ENCODE measurements at regions not wholly inside any gene's neighbourhood (a gene's known extent, or its start where the extent isn't known, plus 50 kb on each side); places are given as distances from the start of the nearest gene placed in this dataset.

- H3K4me1 Mint-ChIP-seq (ENCODE audit: low read depth): peaks cover 26% of the 10 kb centered on the region
- no peak overlapping the region for H3K4me3 Mint-ChIP-seq
- H3K27me3 Mint-ChIP-seq: no peaks in the 10 kb centered on the region
- no peaks in the 10 kb centered on the region for H3K36me3 Mint-ChIP-seq (ENCODE audit: low read depth)
- no peak overlapping the region for H3K27ac Mint-ChIP-seq
- H3K9me3 Mint-ChIP-seq: peaks cover 3% of the 10 kb centered on the region
These were observed 357.6 kb upstream of the ARID1B start for GRCh38 chr6:156419594-156419993.

DNA sequence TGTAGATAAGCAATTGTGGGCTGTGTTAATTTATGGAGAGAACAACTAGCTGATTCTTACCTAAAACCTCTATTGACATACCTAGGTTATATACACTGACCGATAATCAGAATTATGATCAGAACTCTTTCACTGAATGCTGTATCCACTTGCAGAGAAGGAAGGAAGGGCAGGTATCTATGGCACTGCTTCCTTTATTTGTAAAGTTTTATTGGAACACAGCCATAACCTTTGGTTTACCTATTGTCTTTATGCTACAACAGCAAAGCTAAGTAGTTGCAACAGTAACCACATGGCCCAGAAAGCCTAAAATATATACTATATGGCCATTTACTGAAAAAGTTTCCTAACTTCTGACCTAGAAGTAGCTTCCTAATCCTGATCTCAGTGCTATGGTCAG is 358.9 kb upstream of the ARID1B start:
- H3K27ac Mint-ChIP-seq: no peak overlapping the region
- H3K36me3 Mint-ChIP-seq (ENCODE audit: low read depth): no peaks in the 10 kb centered on the region
- H3K4me1 Mint-ChIP-seq (ENCODE audit: low read depth): peaks cover 13% of the 10 kb centered on the region
- H3K27me3 Mint-ChIP-seq: no peaks in the 10 kb centered on the region
- H3K4me3 Mint-ChIP-seq: no peak overlapping the region
- H3K9me3 Mint-ChIP-seq: peaks cover 3% of the 10 kb centered on the region

DNA sequence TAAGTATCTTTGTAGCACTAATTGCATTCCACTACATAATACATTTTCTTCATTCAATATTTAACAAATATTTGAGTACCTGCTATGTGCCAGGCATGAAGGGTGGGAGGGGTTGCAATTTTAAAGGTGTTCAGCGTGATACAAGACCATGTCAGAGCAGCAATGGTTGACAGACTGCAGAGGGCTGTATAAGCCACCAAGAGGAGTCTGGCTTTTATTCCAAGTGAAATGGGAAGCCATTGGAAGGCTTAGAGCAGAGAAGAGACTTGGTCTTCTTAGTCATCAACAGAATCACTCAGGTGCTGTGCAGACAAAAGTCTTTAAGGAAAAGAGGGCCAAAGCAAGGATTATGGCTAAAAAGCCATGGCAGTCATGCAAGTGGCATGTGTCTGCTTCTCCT is 360.8 kb upstream of the ARID1B start:
- Mint-ChIP-seq H3K4me1 (ENCODE audit: low read depth) (no peaks in the 10 kb centered on the region), H3K27ac (no peak overlapping the region), H3K36me3 (ENCODE audit: low read depth) (no peaks in the 10 kb centered on the region), H3K4me3 (no peak overlapping the region), H3K9me3 (no peaks in the 10 kb centered on the region), H3K27me3 (no peaks in the 10 kb centered on the region)

GRCh38 chr6:156413154-156413553 is 364.0 kb upstream of the ARID1B start:
- Mint-ChIP-seq H3K36me3 (ENCODE audit: low read depth) (no peaks in the 10 kb centered on the region), H3K9me3 (no peaks in the 10 kb centered on the region), H3K4me3 (no peak overlapping the region), H3K4me1 (ENCODE audit: low read depth) (no peaks in the 10 kb centered on the region), H3K27me3 (no peaks in the 10 kb centered on the region), H3K27ac (no peak overlapping the region)

DNA sequence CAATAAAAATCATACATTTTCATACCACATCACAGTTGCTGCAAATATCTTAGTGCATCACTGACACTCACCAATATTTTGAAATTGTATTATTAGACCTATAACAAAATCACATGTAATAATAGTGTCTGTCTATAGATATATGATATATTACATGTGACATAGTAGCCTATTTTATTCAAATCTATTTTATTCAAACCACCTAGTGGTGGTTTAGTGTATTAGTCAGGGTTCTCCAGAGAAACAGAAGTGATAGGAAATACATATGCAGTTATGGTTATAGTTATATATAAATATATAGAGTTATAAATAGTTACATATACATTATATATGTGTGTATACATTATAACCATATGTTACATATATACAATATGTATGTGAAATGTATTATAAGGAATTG is 366.5 kb upstream of the ARID1B start:
- no peaks in the 10 kb centered on the region for H3K9me3 Mint-ChIP-seq
- no peaks in the 10 kb centered on the region for H3K4me1 Mint-ChIP-seq (ENCODE audit: low read depth)
- no peaks in the 10 kb centered on the region for H3K27me3 Mint-ChIP-seq
- no peak overlapping the region for H3K27ac Mint-ChIP-seq
- no peaks in the 10 kb centered on the region for H3K36me3 Mint-ChIP-seq (ENCODE audit: low read depth)
- no peak overlapping the region for H3K4me3 Mint-ChIP-seq

GRCh38 chr6:156408655-156409054 is 368.5 kb upstream of the ARID1B start:
- Mint-ChIP-seq H3K9me3 (no peaks in the 10 kb centered on the region), H3K4me1 (ENCODE audit: low read depth) (no peaks in the 10 kb centered on the region), H3K27me3 (no peaks in the 10 kb centered on the region), H3K27ac (no peak overlapping the region), H3K36me3 (ENCODE audit: low read depth) (no peaks in the 10 kb centered on the region), H3K4me3 (no peak overlapping the region)

DNA sequence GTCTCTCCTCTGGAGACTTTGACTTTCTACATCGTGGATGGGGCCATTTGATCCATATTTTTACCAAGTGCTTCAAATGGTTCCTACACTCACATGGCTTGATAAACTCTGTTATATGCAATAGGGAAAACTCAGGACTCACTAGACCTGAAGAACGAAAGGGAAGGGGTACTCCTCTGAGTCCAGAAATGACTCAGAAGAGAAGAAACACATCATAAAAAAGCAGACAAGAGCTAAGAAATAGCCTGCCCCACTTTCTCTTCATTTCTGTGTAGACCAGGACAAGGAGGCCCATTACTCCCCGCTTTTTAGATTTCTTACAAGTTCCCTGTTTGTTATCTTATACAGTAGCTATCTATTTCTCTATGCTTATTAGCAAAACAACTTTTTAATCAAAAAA is 369.8 kb upstream of the ARID1B start:
- H3K4me1 Mint-ChIP-seq (ENCODE audit: low read depth): no peaks in the 10 kb centered on the region
- H3K9me3 Mint-ChIP-seq: no peaks in the 10 kb centered on the region
- H3K4me3 Mint-ChIP-seq: no peak overlapping the region
- no peaks in the 10 kb centered on the region for H3K27me3 Mint-ChIP-seq
- no peak overlapping the region for H3K27ac Mint-ChIP-seq
- no peaks in the 10 kb centered on the region for H3K36me3 Mint-ChIP-seq (ENCODE audit: low read depth)

GRCh38 chr6:156406688-156407087 is 370.5 kb upstream of the ARID1B start:
- H3K27me3 Mint-ChIP-seq: no peaks in the 10 kb centered on the region
- H3K36me3 Mint-ChIP-seq (ENCODE audit: low read depth): no peaks in the 10 kb centered on the region
- H3K4me3 Mint-ChIP-seq: no peak overlapping the region
- no peaks in the 10 kb centered on the region for H3K4me1 Mint-ChIP-seq (ENCODE audit: low read depth)
- no peak overlapping the region for H3K27ac Mint-ChIP-seq
- no peaks in the 10 kb centered on the region for H3K9me3 Mint-ChIP-seq

DNA sequence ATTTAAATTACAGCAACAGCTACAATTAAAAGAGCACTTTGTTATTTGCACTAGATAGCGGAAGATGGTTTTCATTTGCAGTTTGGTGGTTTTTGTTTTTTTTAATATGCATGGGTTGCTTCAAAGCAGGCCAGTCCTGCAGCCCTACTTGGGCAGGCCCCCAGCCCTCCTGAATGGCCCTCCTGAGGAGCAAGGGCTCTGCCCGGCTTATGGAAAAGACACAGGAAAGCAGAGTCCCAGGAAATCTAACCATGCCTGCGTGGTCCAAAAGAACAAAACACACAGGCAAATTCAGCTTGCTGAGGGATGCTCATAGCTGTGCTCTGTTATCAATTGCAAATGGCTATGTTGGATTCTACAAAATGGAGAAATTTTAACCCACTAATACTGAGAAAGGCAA is 371.1 kb upstream of the ARID1B start:
- Mint-ChIP-seq H3K27me3 (no peaks in the 10 kb centered on the region), H3K4me3 (no peak overlapping the region), H3K4me1 (ENCODE audit: low read depth) (no peaks in the 10 kb centered on the region), H3K9me3 (no peaks in the 10 kb centered on the region), H3K36me3 (ENCODE audit: low read depth) (no peaks in the 10 kb centered on the region), H3K27ac (no peak overlapping the region)

DNA sequence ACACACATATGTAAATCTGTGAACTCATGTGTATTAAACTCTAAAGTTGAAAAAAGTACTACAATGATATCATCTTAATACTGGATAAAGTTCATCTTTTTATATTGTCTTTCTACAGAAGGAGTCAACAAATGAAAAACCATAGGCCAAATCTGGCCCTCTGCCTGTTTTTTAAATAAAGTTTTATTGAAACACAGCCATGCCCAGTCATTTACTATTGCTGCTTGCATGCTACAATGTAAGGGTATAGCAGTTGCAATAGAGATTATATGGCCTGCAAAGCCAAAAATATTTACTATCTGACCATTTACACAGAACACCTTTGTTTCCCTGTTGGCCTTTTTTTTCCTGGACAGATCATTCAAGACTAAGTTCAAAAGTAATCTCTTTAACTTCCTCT is 374.6 kb upstream of the ARID1B start:
- Mint-ChIP-seq H3K9me3 (no peaks in the 10 kb centered on the region), H3K27ac (no peak overlapping the region), H3K4me1 (ENCODE audit: low read depth) (peaks cover 10% of the 10 kb centered on the region), H3K4me3 (no peak overlapping the region), H3K36me3 (ENCODE audit: low read depth) (no peaks in the 10 kb centered on the region), H3K27me3 (peaks cover 6% of the 10 kb centered on the region)

DNA sequence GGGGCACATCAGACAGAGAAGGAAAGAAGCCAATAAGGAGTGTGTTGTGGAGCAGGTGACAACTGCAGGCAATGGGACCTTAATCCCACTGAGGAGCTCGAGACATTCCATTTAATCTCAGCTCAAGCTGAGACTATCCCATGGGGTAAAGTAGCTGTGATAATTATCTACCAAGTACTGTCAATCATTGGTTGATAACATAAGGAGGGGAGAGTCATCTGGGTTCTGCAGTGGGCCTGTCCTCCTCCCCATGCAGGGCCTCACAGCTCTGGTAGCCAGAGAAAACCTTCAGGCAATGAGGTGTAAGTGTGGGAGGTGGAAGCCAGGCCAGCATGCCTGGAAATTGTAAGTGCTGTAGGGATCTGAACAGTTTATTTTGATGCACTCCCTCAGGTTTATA is 375.0 kb upstream of the ARID1B start:
- no peak overlapping the region for H3K27ac Mint-ChIP-seq
- no peak overlapping the region for H3K4me3 Mint-ChIP-seq
- H3K9me3 Mint-ChIP-seq: no peaks in the 10 kb centered on the region

DNA sequence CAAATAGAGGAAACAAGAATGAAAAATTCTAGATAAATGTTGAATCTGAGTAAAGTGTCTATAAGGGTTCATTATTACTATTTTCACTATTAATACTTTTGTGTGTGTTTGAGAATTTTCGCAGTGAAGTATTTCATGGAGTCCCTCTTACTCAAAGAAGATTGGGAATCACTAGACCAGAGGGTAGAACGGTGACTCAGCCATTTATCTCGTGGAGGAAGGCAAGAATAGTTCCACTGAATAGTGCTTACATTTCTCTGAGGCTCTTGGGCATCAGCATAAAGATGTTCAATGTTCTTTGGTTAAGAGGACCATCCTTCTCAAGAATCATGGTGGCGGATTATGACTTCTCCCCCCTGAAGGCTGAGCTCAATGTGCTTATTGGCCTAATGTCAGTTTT is 376.7 kb upstream of the ARID1B start:
- Mint-ChIP-seq H3K36me3 (ENCODE audit: low read depth) (no peaks in the 10 kb centered on the region), H3K9me3 (no peaks in the 10 kb centered on the region), H3K4me3 (no peak overlapping the region), H3K4me1 (ENCODE audit: low read depth) (peaks cover 29% of the 10 kb centered on the region), H3K27me3 (peaks cover 6% of the 10 kb centered on the region), H3K27ac (no peak overlapping the region)

More for the DNA sequence above, 375.0 kb upstream of the ARID1B start:
- H3K36me3 Mint-ChIP-seq (ENCODE audit: low read depth): no peaks in the 10 kb centered on the region
- peaks cover 14% of the 10 kb centered on the region for H3K4me1 Mint-ChIP-seq (ENCODE audit: low read depth)
- peaks cover 6% of the 10 kb centered on the region for H3K27me3 Mint-ChIP-seq

GRCh38 chr6:156398966-156399365 is 378.2 kb upstream of the ARID1B start:
- Mint-ChIP-seq H3K36me3 (ENCODE audit: low read depth) (no peaks in the 10 kb centered on the region), H3K27ac (no peak overlapping the region)

DNA sequence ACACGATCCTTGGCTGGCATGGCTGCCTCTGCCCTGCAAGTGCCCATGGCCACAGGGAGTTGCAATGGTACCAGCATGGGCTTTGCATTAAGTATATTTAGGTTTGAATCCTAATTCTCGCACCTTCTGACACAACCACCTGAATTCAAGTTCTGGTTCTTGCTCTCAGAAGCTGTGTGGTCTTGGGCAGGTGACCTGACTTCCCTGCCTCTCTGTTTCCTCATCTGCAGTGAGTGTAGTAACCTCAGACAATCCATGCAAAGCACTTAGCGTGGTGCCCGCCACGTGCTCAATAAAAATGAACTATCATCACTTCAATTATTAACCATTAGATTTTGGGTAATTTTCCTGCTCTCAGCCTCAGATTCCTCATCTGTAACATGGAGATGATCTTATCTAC is 378.8 kb upstream of the ARID1B start:
- H3K9me3 Mint-ChIP-seq: no peaks in the 10 kb centered on the region
- H3K27ac Mint-ChIP-seq: no peak overlapping the region
- H3K4me1 Mint-ChIP-seq (ENCODE audit: low read depth): peaks cover 44% of the 10 kb centered on the region
- no peaks in the 10 kb centered on the region for H3K36me3 Mint-ChIP-seq (ENCODE audit: low read depth)
- peaks cover 17% of the 10 kb centered on the region for H3K27me3 Mint-ChIP-seq
- no peak overlapping the region for H3K4me3 Mint-ChIP-seq

More at GRCh38 chr6:156398966-156399365, 378.2 kb upstream of the ARID1B start:
- no peak overlapping the region for H3K4me3 Mint-ChIP-seq
- peaks cover 39% of the 10 kb centered on the region for H3K4me1 Mint-ChIP-seq (ENCODE audit: low read depth)
- H3K9me3 Mint-ChIP-seq: no peaks in the 10 kb centered on the region
- peaks cover 11% of the 10 kb centered on the region for H3K27me3 Mint-ChIP-seq

GRCh38 chr6:156396791-156397418 is 380.3 kb upstream of the ARID1B start:
- H3K9me3 Mint-ChIP-seq: no peaks in the 10 kb centered on the region
- H3K36me3 Mint-ChIP-seq (ENCODE audit: low read depth): no peaks in the 10 kb centered on the region
- peak overlapping the region; percentile 58 for H3K4me3 Mint-ChIP-seq
- H3K27ac Mint-ChIP-seq: peak overlapping the region; percentile 21
- H3K4me1 Mint-ChIP-seq (ENCODE audit: low read depth): peaks cover 59% of the 10 kb centered on the region
- H3K27me3 Mint-ChIP-seq: peaks cover 29% of the 10 kb centered on the region

DNA sequence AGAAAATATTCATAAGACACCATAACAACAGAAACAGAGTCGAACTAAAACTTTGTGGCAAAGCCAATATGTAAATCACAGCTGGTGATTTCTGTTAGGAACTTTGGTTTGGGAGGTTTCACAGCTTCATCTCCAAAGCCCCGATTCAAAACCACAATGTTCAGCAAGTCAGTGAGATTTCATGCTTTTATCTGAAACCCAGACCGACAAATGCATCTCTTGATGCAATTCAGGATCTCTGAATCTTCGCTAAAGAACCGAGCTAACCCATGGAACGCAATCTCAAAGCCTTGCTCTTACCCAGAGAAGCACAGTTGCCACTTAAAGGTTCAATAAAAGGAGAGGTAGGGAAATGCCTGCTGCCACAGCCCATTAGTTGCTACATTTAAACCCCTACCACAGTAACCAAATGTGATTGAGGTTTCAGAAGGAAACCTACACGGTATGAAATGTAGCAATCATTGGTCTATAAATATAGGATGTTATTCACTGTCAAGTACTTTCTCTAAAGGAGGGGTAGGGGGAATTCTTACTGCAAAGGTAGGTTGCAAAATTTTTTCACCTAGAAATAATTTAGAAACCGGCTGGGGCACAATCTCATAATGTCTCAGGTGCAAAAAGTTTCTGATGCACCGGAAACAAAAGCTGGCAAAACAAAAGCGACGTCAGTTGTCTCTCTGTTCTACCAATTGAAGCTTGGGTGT is 381.0 kb upstream of the ARID1B start:
- H3K27ac Mint-ChIP-seq: peak overlapping the region; percentile 21
- H3K4me3 Mint-ChIP-seq: peak overlapping the region; percentile 58
- H3K27me3 Mint-ChIP-seq: peaks cover 30% of the 10 kb centered on the region
- no peaks in the 10 kb centered on the region for H3K36me3 Mint-ChIP-seq (ENCODE audit: low read depth)
- peaks cover 66% of the 10 kb centered on the region for H3K4me1 Mint-ChIP-seq (ENCODE audit: low read depth)
- H3K9me3 Mint-ChIP-seq: no peaks in the 10 kb centered on the region
